ENCODE measurements at regions not wholly inside any gene's neighbourhood (a gene's known extent, or its start where the extent isn't known, plus 50 kb on each side); places are given as distances from the start of the nearest gene placed in this dataset.

DNA sequence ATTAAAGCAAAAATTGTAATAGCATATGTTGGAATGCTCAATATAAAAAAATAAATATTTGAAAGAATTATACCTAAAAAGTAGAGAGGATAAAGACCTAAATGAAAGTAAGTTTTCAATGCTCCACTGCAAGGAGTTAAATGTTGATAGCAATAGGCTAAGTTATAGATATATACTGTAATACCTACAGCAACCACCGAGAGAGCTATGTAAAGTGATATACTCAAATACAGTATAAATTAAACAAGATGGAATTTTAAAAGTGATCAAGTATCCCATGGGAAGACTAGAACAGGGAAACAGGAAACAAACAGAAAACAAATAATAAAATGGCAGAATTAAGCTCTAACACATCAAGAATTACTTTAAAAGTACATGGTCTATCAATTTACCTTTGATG is 73.9 kb downstream of the CASP3 start:
- Mint-ChIP-seq H3K27ac (peak overlapping the region; percentile 66), H3K4me3 (no peak overlapping the region), H3K36me3 (peaks cover 11% of the 10 kb centered on the region), H3K4me1 (peaks cover 16% of the 10 kb centered on the region), H3K27me3 (no peaks in the 10 kb centered on the region), H3K9me3 (peaks cover 14% of the 10 kb centered on the region)
- no peak for DNase-seq
- CTCF ChIA-PET: interaction anchor here (0.7 to 0.8 kb wide), 2 partner anchors 70 to 126 kb away, joined by 3 read pairs; no protein-coding TSS in a partner anchor

- Mint-ChIP-seq H3K36me3 (peaks cover 11% of the 10 kb centered on the region), H3K4me3 (no peak overlapping the region), H3K4me1 (peaks cover 16% of the 10 kb centered on the region), H3K27me3 (no peaks in the 10 kb centered on the region), H3K27ac (peak overlapping the region; percentile 75), H3K9me3 (peaks cover 9% of the 10 kb centered on the region)
- CTCF ChIA-PET: interaction anchor here (0.8 kb wide), 1 partner anchor 127 kb away, joined by 3 read pairs; no protein-coding TSS in a partner anchor
- DNase-seq: no peak
These were observed 74.4 kb downstream of the CASP3 start for GRCh38 chr4:184574861-184575260.

GRCh38 chr4:184573701-184574100 is 75.5 kb downstream of the CASP3 start:
- H3K27ac Mint-ChIP-seq: peak overlapping the region; percentile 75
- no peak for DNase-seq
- peaks cover 8% of the 10 kb centered on the region for H3K36me3 Mint-ChIP-seq
- H3K27me3 Mint-ChIP-seq: no peaks in the 10 kb centered on the region
- no peak overlapping the region for H3K4me3 Mint-ChIP-seq
- peaks cover 4% of the 10 kb centered on the region for H3K9me3 Mint-ChIP-seq
- CTCF ChIA-PET: no interaction called here
- peaks cover 16% of the 10 kb centered on the region for H3K4me1 Mint-ChIP-seq

GRCh38 chr4:184568770-184569169 is 80.5 kb downstream of the CASP3 start:
- no peak for DNase-seq
- Mint-ChIP-seq H3K4me3 (no peak overlapping the region), H3K27ac (no peak overlapping the region), H3K36me3 (peaks cover 6% of the 10 kb centered on the region), H3K27me3 (peaks cover 5% of the 10 kb centered on the region), H3K9me3 (peaks cover under 1% of the 10 kb centered on the region), H3K4me1 (peaks cover 10% of the 10 kb centered on the region)
- CTCF ChIA-PET: no interaction called here

GRCh38 chr4:184563621-184564020 is 85.6 kb downstream of the CASP3 start:
- no peak for DNase-seq
- no peaks in the 10 kb centered on the region for H3K9me3 Mint-ChIP-seq
- CTCF ChIA-PET: no interaction called here

GRCh38 chr4:184558996-184559395 is 84.6 kb upstream of the IRF2 start:
- H3K27me3 Mint-ChIP-seq: peaks cover 8% of the 10 kb centered on the region
- H3K9me3 Mint-ChIP-seq: no peaks in the 10 kb centered on the region
- no peaks in the 10 kb centered on the region for H3K36me3 Mint-ChIP-seq
- H3K27ac Mint-ChIP-seq: no peak overlapping the region
- H3K4me1 Mint-ChIP-seq: peaks cover 3% of the 10 kb centered on the region
- CTCF ChIA-PET: no interaction called here
- H3K4me3 Mint-ChIP-seq: no peak overlapping the region
- no peak for DNase-seq

More at GRCh38 chr4:184563621-184564020, 85.6 kb downstream of the CASP3 start:
- Mint-ChIP-seq H3K4me1 (peaks cover 9% of the 10 kb centered on the region), H3K27ac (no peak overlapping the region), H3K36me3 (no peaks in the 10 kb centered on the region), H3K27me3 (peaks cover 9% of the 10 kb centered on the region), H3K4me3 (no peak overlapping the region)

DNA sequence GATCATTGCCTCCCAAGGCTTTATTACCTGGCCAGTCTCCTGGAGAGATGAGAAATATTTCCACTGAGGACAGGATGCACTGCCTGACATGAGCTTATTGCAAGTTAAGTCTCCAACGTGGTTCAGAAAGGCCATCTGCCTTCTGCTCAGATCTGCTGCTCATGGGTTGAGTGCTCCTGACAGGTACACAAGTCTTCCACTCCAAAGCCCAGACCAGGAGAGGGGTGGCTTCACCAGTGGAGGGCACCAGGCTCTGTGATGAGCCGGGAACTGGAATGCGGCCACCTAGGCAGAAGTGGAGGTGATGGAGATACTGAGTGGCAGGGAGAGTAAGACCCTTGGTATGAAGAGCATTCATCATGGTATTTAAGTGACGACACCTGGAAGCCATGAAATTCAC is 79.5 kb upstream of the IRF2 start:
- CTCF ChIA-PET: no interaction called here

DNA sequence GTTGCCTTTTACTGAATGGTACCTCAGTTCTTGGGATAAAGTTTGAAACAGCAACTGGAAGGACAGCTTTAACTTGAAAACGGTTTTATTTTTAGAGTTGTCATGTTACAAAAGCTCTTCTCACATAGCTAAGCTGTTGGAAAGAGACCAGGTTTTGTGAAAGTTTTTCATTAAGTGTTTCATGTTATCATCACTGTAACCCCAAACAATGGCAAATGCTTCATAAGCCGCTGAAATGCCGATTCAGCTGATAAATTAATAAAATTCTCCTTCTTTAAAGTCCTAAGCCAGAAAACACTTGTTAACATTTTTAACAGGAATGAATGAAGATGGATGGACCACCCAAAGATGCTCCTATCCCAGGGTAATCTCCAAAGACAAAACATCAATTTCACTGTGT is 76.1 kb upstream of the IRF2 start:
- H3K36me3 Mint-ChIP-seq: no peaks in the 10 kb centered on the region
- no peak overlapping the region for H3K4me3 Mint-ChIP-seq
- DNase-seq: no peak
- CTCF ChIA-PET: interaction anchor here (1.0 to 1.1 kb wide), 2 partner anchors 10 to 286 kb away, joined by 3 to 4 read pairs; no protein-coding TSS in a partner anchor
- H3K27ac Mint-ChIP-seq: no peak overlapping the region
- H3K9me3 Mint-ChIP-seq: no peaks in the 10 kb centered on the region
- H3K27me3 Mint-ChIP-seq: peaks cover 7% of the 10 kb centered on the region
- peaks cover 21% of the 10 kb centered on the region for H3K4me1 Mint-ChIP-seq

More for the DNA sequence above, 79.5 kb upstream of the IRF2 start:
- H3K9me3 Mint-ChIP-seq: no peaks in the 10 kb centered on the region
- no peak overlapping the region for H3K4me3 Mint-ChIP-seq
- H3K4me1 Mint-ChIP-seq: peaks cover 5% of the 10 kb centered on the region
- peaks cover 7% of the 10 kb centered on the region for H3K27me3 Mint-ChIP-seq
- DNase-seq: no peak
- no peaks in the 10 kb centered on the region for H3K36me3 Mint-ChIP-seq
- no peak overlapping the region for H3K27ac Mint-ChIP-seq

DNA sequence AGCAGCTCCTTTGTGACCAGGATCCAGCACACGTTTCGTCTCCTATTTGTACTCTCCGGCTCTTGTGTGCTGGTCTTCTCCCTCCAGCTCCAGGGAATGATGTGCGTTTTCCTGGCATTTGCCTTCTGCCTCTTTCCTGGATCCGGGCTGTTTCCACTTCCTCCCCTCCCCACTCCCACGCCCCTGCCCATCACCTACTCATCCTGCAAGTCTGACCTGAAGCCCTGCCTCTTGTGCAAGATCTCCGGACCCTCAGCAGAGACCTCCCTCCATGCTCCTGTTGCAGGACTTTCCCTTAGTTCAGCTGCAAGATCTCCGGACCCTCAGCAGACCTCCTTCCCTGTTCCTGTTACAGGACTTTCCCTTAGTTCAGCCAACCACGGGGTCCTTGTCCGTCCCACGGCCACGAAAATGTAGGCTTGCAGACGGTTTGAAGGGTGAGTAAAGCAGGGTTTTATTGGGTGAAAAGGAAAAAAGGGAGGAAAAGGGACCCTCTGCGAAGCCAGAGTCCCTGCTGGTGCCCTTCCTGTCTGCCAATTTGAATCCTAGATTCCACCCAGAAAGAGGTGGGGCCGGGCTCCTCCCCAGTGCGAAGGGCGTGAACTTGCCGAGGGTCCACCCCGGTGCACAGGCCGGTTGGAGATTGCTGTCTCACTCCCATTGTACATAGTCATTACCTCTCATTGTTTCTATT is 74.4 kb upstream of the IRF2 start:
- H3K9me3 Mint-ChIP-seq: no peaks in the 10 kb centered on the region
- DNase-seq: no peak
- CTCF ChIA-PET: no interaction called here
- peaks cover under 1% of the 10 kb centered on the region for H3K27me3 Mint-ChIP-seq
- peaks cover 24% of the 10 kb centered on the region for H3K4me1 Mint-ChIP-seq
- H3K4me3 Mint-ChIP-seq: no peak overlapping the region
- no peak overlapping the region for H3K27ac Mint-ChIP-seq
- no peaks in the 10 kb centered on the region for H3K36me3 Mint-ChIP-seq

DNA sequence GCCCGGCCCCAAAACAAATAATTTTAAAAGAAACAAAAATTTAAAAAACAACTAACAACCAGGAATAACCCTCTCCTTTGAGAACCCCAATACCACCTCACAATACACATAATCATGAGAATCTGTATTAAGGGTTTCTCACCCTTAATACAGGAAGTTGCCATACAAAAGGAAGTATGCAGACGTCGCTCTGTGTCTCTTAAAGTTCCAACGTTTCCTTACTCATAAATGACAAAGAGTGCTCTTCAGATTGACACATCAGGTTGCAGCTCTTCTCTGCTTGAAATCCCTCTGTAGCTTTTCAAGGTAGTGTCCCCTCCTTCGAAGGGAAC is 73.9 kb upstream of the IRF2 start:
- Mint-ChIP-seq H3K36me3 (no peaks in the 10 kb centered on the region), H3K9me3 (no peaks in the 10 kb centered on the region), H3K27ac (no peak overlapping the region), H3K27me3 (no peaks in the 10 kb centered on the region), H3K4me3 (no peak overlapping the region), H3K4me1 (peaks cover 24% of the 10 kb centered on the region)
- no peak for DNase-seq
- CTCF ChIA-PET: no interaction called here

DNA sequence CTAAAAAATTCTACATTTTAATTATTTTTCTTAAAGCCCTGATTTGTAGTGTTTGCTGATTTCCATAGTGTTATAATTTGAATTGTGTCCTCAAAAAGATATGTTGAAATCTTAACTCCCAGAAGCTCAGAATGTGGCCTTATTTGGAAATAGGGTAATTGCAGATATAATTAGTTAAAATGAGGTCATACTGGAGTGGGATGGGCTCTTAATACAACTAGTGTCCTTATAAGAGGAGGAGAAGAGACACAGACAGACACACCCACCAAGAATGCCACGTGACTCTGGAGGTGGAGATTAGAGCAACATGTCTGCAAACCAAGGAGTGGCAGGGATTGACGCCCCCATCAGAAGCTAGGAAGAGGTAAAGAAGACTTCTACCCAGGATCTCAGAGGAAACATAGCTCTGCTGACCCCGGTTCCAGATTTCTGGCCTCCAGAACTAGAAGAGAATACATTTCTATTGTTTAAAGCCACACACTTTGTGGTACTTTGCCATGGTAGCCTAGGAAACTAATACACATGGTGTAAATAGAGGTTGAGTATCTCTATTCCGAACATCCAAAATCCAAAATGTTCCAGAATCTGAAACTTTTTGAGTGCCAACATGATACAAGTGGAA is 70.5 kb upstream of the IRF2 start:
- no peak overlapping the region for H3K4me3 Mint-ChIP-seq
- DNase-seq: no peak
- no peak overlapping the region for H3K27ac Mint-ChIP-seq
- peaks cover 24% of the 10 kb centered on the region for H3K4me1 Mint-ChIP-seq
- CTCF ChIA-PET: no interaction called here
- H3K36me3 Mint-ChIP-seq: no peaks in the 10 kb centered on the region
- no peaks in the 10 kb centered on the region for H3K9me3 Mint-ChIP-seq
- H3K27me3 Mint-ChIP-seq: no peaks in the 10 kb centered on the region

GRCh38 chr4:184541907-184542306 is 67.6 kb upstream of the IRF2 start:
- Mint-ChIP-seq H3K9me3 (no peaks in the 10 kb centered on the region), H3K4me3 (no peak overlapping the region), H3K27ac (no peak overlapping the region), H3K27me3 (no peaks in the 10 kb centered on the region), H3K36me3 (no peaks in the 10 kb centered on the region), H3K4me1 (peaks cover 15% of the 10 kb centered on the region)
- CTCF ChIA-PET: no interaction called here
- no peak for DNase-seq

- Mint-ChIP-seq H3K27me3 (no peaks in the 10 kb centered on the region), H3K4me1 (peaks cover 31% of the 10 kb centered on the region), H3K9me3 (no peaks in the 10 kb centered on the region), H3K27ac (no peak overlapping the region), H3K36me3 (no peaks in the 10 kb centered on the region), H3K4me3 (no peak overlapping the region)
- no peak for DNase-seq
- CTCF ChIA-PET: interaction anchor here (0.9 kb wide), 1 partner anchor 276 kb away, joined by 4 read pairs; no protein-coding TSS in a partner anchor
These were observed 66.0 kb upstream of the IRF2 start for GRCh38 chr4:184540307-184540706.

GRCh38 chr4:184538023-184538599 is 63.8 kb upstream of the IRF2 start:
- no peaks in the 10 kb centered on the region for H3K9me3 Mint-ChIP-seq
- H3K4me1 Mint-ChIP-seq: peaks cover 47% of the 10 kb centered on the region
- H3K4me3 Mint-ChIP-seq: peak overlapping the region; percentile 87
- peak overlapping the region; percentile 89 for H3K27ac Mint-ChIP-seq
- H3K27me3 Mint-ChIP-seq: no peaks in the 10 kb centered on the region
- DNase-seq: peak; percentile 73
- CTCF ChIA-PET: interaction anchor here (0.7 to 4.5 kb wide), 3 partner anchors 256 to 273 kb away, joined by 3 to 49 read pairs (median 24); no protein-coding TSS in a partner anchor
- peaks cover 4% of the 10 kb centered on the region for H3K36me3 Mint-ChIP-seq
